ENCODE measurements at regions not wholly inside any gene's neighbourhood (a gene's known extent, or its start where the extent isn't known, plus 50 kb on each side); places are given as distances from the start of the nearest gene placed in this dataset.

GRCh38 chr15:95470529-95470928 is 860.0 kb upstream of the NR2F2 start:
- H3K27ac ChIP-seq (ENCODE audit: low read depth in 2 of 2, low read length in 1 of 2) = no peak overlapping the region

More at GRCh38 chr15:95470529-95470928, 860.0 kb upstream of the NR2F2 start:
- DNase-seq = no peak
- Histone ChIP-seq H2AFZ (ENCODE audit: low read depth) (no peak overlapping the region), H3K9me3 (no peaks in the 10 kb centered on the region), H3K4me1 (ENCODE audit: control insufficient read depth in 1 of 2, insufficient read depth in 2 of 2, low read depth in 1 of 2, low read length in 1 of 2) (no peaks in the 10 kb centered on the region), H4K20me1 (ENCODE audit: insufficient read depth) (no peaks in the 10 kb centered on the region), H3K79me2 (ENCODE audit: insufficient read depth) (no peaks in the 10 kb centered on the region), H3K4me3 (ENCODE audit: low read depth in 2 of 2, low read length in 1 of 2) (no peak overlapping the region), H3F3A (replicated peaks; ENCODE audit: insufficient read depth) (no peaks in the 10 kb centered on the region), H3K27me3 (ENCODE audit: insufficient read depth) (no peaks in the 10 kb centered on the region; the same call in 1 of the 2 replicates), H3K9me2 (no peaks in the 10 kb centered on the region), H3K4me2 (no peak overlapping the region), H3K9ac (no peak overlapping the region), H3K36me3 (replicated peaks in 1 of 2; ENCODE audit: control insufficient read depth in 1 of 2, insufficient read depth in 2 of 2, low read length in 1 of 2) (no peaks in the 10 kb centered on the region)
- WGBS (ENCODE audit: low lambda C conversion rate) = 14% methylated on average over 3 of the region's 3 CpGs
- no peak for TF ChIP-seq USF2 (IDR thresholded peaks at IDR 0.05; ENCODE audit: borderline replicate concordance, low read depth, low read length)
- TF ChIP-seq IRF3 (IDR thresholded peaks at IDR 0.05; ENCODE audit: low read depth, low read length) = no peak
- TF ChIP-seq SIN3A (IDR thresholded peaks at IDR 0.05; ENCODE audit: borderline replicate concordance, low read depth, low read length) = no peak
- no peak for TF ChIP-seq CTCF (IDR thresholded peaks at IDR 0.05)
- TF ChIP-seq, protein P1, sequence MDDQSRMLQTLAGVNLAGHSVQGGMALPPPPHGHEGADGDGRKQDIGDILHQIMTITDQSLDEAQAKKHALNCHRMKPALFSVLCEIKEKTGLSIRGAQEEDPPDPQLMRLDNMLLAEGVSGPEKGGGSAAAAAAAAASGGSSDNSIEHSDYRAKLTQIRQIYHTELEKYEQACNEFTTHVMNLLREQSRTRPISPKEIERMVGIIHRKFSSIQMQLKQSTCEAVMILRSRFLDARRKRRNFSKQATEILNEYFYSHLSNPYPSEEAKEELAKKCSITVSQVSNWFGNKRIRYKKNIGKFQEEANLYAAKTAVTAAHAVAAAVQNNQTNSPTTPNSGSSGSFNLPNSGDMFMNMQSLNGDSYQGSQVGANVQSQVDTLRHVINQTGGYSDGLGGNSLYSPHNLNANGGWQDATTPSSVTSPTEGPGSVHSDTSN (IDR thresholded peaks at IDR 0.05) = no peak
- ChIA-PET CTCF (no interaction called here), POLR2A (no interaction called here)
